HCEC 1CT (cell line): ENCODE measurements at regions not wholly inside any gene's neighbourhood (a gene's known extent, or its start where the extent isn't known, plus 50 kb on each side); places are given as distances from the start of the nearest gene placed in this dataset.
"Not testable (repeated sequence)": the region's sequence is repeated elsewhere in the genome, so short reads cannot be mapped to it uniquely, and the experiment has no call there.

Experiments
- DNase-seq: peaks from one replicate; pipeline ENCODE4 v3.0.0-alpha.2; 2017

DNA sequence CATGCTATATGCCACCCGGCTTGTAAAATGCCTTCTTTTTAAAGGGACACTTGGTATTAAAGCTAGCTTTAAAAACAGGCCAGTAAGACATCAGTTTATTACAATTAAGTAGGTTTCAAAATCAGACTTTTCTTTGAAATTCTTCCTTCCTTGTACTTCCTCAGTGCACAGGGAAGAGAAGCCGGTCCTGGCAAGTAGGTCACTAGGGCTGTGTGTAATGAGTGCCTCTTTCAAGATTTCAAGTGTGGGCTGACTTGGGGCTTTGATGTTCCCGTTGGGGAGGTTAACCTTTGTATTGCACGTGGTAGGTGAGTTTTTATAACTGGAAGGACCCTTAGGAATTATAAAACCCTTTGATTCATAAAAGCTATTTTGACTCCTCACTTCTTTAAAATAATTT is 566.4 kb upstream of the ID2 start:
- DNase-seq: no peak

DNA sequence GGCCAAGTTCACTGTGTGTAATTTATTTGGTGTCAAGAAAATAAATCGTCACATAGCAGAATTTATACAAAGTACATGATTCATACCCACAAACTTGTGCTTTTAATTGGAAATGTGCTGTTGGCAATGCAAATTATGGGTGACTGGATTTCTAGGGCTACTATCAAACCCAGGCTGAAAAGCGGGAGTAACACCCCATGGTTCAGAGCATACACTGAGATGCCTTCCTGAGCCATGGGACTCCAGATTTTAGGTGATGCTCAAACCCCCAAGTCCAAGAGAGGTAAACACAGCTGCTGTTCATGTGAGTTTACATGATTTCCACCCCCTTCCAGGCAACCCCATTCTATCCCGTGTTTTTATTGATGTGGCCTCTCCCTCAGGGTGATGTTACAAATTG is 565.9 kb upstream of the ID2 start:
- DNase-seq: no peak

DNA sequence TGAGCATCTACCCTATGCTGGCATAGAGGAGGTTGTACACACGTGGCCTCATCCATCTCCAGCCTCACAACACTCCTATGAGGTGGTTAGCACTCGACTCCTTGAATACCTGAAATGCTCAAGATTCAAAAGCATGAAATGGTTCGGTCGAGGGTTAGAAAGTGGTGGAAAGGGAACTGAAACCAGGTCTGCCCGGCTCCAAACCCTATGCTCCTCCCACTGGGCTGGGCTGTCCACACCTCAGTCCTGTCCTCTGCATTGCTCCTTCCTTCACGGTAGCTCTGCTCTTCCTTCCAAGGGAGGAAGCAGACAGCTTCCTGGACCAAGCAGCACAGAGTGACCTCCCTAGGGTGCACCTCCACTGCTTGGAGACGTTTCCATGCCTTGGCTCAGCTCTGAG is 565.2 kb upstream of the ID2 start:
- no peak for DNase-seq

DNA sequence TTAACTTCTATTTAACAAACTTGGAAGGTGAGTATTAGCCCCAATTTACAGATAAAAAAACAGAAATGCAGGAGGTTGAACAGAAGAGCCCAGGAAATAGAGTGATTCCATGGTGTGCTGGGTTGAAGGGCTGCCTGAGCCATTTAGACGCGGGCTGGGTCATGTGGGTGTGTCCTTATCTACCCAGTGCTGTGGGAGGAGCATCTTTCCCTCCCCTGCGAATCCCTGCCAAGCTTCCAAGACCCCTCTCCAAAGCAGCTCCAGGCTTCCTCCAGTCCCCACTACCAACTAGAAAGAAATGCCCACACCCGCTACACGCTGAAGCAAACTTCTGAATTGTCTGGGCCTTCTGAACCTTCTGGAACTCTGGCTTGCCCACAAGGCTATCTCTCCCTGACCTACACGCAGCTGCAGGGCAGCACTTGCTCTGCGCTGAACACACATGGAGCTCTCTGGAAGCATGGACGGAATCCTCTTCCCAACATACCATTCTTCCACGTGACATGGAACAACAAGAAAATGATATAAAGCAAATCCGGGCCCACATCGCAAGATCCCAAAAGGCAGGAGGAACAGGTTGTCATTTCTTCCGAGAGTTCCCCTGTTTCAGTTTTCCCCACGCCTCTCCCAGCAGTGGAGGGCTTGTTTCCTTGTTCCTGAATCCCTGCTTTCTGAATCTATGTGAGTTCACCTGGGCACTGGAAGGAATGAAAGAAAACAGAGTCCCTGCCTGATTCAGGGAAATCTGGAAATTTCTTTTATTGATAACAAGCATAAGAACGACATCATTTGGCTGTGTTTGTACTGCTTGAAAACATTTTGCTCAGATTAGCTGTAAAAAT is 562.7 kb upstream of the ID2 start:
- DNase-seq: no peak

DNA sequence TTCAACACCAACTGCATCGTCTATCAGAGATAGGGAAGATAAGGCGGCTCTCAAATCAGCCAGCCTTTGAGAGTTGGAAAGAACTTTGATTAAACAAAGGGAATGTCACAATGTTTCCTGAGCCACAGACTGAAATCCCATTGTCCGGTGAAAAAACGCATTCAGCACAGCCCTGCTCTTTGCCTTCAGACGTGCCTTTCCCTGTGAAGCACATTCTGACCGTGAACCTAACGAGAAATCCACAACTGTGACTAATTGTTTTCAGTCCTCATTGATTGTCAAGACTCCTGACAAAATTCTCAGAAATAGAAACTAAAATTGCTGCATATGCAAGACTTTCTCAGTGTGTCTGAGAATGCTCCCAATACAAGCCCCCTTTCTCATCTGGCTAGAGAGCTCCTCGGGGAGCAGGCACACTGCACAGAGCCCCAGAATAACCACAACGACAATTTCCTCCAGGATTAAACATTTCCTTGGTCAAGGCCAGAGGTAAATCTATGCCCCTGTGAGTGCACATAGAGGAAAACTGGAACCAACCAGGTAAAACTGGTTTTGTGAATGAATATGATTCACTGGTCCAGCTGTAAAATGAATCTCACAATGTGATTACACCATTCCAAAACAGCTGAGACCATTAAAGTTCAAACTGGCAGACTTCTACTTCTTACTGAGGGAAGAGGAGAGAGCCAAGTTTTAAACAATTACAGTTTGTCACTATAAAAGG is 561.9 kb upstream of the ID2 start:
- no peak for DNase-seq

DNA sequence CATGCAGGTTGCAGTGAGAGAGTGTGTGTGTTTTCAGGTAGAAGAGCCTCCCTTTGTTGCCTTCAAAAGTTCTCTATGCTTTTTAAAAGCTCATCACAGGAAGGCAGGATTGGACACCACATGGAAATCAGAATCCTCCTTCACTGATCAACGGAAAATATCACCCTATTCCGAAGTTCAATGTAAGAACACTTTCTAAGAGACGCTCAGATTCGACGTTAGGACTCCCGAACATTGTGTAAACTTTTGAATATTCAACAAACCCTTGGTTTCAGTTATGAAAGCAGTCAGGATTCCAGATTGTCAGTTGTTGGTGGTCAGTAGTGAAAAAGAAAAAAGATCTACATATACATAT is 561.4 kb upstream of the ID2 start:
- no peak for DNase-seq

DNA sequence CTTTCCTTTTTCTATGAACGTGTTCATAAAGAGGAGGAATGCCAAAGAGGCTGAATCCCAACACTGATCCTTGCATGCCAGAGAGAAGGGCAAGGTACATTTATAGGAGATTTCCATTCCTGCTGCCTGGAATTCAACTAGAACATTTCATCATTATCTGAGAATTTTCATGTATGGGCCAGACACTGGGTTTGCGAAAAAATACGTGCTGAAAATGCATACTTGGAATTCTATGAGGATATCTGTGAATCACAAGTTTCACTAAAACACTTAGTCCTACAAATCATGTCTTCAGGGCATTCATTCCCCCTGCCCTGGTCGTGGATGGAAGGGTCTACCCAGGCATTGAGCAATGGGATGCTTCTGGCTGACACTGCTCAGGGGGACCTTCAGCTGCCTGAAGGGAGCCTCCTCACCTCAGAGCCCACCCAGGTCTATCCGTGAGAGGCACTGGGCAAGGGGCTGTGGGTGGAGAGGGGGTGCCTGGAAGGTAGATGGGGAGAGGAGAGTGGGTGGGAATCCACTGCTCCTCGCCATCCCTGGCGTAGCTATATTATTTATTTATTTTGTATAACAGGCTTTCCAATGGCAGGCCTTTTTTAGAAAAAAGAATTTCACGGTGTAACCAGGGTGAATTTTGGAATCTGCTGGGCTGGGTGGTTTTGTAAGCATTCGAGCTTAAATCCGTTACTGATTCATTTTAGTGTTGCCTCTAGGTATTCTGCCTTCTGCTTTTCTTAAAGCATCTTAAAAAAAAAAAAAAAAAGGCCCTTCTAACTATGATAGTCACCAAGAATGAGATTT is 560.6 kb upstream of the ID2 start:
- no peak for DNase-seq

DNA sequence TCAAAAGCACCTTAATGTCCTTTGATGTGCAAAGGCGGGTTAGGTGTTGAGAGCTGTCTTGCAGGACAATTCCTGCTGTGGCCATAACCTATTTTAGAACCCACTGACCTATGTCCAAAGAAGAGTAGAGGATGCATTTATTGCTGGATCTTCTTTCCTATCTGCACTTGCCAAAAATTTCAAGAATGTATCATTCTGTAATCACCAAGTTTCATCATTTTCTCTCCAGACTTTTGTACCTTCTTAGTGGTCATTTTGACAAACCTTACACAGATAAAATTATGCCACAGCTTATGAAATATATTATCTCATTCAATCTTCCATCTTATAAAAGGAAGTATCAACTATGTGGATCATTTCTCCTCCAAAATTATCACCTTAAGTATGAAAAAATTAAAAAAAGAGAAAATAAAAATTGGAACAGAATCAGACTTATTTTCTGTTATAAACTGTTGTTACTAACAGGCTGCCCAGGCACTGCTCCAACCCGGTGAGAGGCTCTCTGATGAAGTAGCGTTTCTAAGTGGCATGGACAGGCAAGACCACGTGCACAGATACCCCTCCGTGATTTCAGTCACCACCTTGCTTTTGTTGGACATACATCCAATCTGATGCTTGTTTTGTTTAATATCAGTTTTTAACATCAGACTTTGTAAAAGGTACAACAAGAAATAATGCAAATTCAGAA is 559.9 kb upstream of the ID2 start:
- DNase-seq: no peak

DNA sequence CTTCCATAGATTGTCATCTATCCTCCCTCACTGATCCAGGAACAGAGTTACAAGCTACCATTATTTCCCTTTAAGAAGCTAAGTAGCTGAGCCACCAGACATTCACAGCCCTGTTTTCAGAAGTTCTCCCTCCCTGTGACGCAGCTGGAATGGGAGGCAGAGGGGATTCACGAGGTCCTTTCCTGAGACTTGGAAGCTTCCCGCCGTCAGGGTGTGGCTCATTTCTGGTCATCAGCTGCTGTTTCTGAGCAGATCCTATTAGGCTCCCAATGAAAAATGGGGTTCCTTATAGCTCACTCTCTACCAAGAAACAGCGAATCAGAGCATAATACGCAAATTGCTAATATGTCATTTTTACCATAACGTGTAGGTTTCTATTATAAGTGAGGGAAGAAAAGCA is 559.3 kb upstream of the ID2 start:
- no peak for DNase-seq

DNA sequence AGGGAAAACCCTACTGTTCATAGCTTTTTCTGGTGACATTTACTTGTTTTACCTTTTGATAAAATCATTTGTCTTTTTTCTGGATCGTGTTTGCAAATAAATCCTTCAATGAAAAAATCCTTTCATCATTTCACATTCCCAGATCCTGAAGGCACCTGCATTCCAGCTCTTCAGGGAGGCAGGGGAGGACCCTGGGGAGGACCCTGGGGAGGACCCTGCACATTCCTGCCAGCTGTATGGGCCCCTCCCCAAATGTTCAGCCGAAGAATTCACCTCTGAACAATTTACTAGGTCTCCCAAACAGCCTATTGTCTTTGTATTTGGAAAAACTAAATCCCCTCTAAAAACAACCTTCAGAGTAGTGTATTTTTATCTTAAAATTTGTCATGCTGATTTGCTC is 558.4 kb upstream of the ID2 start:
- DNase-seq: no peak

DNA sequence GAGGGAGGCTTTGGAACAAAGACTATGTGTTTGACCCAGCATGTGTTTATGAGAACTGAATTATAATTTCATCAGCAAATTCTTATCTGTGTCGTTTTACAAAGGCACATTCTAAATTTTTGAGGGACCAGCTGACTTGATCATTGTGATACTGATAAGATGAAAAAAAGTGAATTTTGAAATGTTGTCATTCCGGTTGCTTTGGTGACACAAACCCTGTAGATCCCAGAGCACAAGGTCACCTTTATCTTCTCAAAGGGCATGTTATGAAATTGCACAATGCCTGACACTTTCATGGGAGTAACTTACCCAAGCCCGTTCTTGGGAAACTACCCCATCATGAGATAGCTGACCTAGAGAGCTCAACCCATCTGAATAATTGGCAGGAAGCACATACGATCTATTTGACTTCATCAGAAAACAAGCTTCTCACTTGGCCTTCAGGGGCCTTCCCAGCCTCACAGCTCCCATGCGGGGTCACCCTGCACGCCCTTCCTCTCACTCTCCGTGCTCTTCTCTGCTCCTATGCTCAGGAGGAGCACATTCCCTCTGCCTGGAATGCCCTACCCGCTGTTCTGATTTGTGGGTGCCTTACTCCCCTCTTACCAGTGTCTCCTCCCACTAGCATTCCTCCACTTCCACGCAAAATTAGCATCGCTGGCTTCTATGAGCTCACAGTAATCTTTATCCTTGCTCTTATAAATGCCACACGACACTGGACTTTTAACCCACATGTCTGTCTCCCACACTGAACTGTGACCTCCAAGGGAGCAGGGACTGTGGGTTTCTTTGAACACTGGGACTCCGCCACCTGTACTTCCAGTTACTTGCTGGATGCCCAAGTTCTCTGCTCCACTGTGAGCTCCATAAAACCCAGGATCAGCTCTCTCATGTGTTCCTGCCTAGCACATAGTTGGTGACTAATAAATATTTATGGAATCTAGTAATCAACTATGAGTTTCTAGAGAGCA is 555.8 kb upstream of the ID2 start:
- no peak for DNase-seq

DNA sequence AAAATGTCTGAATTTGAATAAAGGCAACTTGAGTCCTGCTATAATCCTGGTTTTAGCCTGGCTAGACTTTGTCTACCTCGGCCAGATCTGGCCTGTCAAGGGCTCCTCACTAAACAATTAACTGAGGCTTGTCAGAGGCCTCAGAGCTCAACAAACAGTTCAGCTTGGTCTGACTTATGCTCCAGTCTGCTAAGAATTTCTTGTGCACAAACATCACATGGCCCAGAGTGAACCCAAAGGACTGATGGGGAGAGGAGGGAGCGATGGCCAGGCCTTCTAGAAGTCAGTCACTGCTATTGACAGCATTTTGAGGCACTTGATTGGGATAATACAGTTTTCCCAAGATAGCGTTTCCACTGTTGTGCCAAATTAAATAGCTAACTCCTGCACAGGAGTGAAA is 555.1 kb upstream of the ID2 start:
- no peak for DNase-seq

DNA sequence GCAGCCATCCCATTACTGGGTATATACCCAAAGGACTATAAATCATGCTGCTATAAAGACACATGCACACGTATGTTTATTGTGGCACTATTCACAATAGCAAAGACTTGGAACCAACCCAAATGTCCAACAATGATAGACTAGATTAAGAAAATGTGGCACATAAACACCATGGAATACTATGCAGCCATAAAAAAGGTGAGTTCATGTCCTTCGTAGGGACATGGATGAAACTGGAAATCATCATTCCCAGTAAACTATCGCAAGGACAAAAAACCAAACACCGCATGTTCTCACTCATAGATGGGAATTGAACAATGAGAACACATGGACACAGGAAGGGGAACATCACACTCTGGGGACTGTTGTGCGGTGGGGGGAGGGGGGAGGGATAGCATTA is 550.4 kb upstream of the ID2 start:
- DNase-seq: not testable (repeated sequence)

DNA sequence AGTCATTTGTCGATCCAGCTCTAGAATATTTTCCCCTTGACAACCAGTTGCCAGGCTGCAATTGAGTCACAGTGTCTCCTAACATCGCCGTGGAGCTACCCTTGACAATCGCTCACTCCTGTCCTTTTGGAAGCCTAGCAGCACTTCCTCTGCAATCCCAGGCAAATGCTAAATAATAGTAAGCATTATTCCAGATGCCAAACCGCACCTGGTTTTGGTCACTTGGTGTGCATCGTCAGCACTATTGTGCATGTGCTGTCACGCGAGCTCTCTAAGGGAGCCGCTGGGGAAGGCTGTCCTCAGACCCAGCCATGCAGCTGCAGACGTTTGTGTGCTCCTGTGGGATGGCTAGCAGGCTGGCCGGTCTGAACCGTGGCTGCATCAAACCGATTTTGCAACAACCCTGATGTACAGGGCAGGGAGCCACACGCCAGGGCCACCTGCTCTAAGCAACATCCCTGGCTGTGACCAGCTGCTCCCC is 549.5 kb upstream of the ID2 start:
- DNase-seq: no peak

DNA sequence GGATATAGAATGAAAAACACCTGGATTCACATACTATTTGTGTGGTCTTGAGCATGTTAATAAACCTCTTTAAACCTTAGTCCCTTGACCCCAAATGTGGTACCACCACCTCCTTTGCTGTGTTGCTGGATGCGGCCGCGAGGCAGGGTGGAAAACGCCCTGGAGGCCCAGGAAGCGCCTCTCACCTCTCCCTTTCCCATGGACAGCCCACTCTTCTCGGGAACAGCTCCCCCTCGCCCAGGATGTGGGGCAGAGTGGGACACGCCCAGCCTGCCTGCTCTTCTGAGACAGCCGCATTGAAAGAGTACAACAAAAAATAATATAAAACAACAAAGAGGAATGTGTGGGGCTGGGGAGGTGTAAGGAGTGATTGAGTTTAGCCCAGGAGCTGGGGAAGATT is 549.0 kb upstream of the ID2 start:
- DNase-seq: no peak

DNA sequence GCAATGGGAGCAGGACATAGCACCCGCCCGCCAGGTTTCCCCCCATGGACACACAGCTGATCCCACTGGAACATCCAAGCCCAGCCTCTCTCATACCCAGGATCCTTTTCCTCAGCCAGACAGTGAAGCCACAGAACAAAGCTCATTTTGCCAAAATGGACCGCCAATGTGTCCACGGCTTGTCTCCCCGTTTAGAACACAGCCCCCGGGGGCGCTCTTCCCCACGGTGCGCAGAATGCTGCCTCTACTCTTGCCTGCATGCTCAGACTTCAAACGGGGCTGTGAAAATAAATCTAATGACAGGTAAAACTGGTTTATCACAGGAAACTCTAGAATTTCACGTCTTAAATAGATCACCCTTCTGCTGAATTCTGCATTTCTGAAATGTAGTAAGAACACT is 548.5 kb upstream of the ID2 start:
- DNase-seq: no peak

DNA sequence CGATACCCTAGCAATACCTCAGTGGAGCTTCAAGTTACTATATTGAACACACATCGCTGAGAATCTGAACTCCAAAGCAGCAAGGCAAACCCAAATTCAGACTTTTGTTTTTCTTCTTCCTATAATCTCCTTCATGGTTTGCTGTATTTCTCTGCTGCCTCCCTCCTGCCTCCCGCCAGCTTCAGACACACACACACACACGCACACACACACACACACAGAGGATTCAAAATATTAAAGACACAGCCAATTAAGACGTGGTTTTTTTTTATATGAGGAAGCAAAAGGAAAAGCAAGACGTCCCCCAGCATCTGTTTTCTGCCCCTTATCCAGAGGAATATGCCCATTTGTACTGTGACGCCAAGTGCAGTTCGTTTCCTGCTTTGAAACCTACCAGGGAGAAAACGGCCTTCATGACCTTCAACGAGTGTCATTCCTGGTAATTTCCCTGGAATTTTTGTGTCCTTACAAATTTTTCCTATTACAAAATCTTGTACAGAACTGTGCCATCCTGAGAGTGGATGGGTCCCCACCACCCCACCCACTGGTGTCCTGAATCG is 547.9 kb upstream of the ID2 start:
- no peak for DNase-seq

DNA sequence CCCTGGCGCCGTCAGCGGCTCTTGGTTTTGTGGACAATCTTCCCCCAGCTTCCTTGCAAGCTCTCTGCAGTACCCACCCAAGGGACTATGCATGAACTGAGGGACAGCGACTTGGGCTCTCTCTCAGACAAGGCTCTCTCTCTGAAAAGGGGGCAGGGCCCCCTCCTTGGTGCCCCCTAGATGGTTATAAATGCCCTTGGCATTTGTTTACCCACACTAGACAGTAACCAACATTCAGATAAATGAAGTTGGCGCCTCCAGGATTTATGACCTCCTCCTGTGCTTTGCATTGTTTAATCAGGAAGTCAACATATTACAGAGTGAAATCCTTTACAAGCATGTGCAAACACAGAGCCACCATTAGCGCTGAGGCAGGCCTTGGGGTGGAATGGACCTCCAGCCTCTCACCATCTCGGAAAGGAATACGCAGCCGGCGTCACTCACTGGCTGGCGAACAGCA is 547.4 kb upstream of the ID2 start:
- no peak for DNase-seq

DNA sequence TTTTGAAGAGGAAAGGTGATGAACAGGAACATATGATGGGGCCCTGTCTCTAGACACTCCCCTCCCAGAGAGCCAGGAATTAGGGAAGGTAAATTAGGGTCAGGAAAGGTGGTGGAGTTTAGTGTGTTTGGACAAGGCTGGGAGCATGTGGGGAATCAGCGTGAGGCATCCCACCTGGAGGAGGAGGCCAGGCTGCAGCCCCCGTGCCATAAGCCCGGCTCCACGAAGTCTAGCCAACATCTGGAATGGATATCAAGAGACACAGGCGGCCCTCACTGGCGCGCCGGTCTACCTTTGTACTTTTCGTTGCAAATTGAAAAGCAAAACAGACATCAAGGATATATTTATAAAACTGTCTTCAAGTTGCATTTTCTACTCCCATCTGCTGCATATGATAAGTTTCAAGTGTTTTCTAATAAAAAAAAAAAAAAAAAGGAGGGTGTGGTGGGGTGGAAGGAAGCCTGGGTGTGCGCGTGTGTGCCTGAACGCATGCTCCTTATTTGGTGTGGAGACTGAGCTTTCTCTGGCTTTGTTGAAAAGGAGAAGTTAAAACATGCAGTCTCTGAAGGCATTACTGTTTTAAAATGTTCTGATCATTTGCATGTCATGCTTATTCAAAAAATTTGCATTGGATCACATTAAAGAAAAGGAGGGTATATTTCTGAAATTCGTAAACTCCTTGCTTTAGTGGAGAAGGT is 546.7 kb upstream of the ID2 start:
- no peak for DNase-seq

DNA sequence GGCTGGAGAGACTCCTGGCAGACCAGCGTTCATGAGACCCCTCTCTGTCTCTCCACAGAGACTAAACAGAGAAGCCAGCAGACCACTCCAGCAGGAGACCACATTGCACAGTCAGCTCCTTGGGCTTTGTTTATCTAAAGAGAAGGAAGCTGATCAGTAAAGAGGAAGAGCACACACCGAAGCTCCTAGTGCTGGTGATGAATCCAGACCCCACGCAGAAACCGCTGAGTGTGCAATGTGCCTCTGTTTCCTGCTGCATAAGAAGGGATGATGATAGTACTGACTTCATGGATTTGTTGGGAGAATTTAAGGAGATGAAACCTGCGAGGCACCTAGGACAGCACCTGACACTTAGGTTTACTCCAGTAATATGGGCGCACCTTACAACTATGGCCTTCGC is 544.1 kb upstream of the ID2 start:
- DNase-seq: no peak

DNA sequence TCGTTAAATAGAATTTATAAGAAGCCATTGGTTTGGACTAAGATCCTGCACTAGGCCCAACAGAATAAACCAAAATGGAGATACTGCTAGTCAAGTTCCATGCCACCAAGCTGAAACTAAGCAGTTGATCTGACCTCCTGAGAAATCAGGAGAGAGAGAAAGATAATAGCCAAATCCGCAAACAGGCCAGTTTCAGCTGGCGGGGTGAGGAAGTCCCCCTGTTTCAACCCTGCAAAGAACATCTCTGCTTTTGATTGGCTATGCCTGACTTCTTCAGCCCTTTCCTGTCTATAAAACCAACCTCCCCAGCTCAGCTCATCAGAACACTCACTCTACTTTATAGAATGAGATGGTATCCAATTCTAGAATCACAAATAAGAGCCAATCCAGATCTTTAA is 543.3 kb upstream of the ID2 start:
- DNase-seq: no peak
